Bronchial epithelial cell (primary cell): ENCODE measurements at regions not wholly inside any gene's neighbourhood (a gene's known extent, or its start where the extent isn't known, plus 50 kb on each side); places are given as distances from the start of the nearest gene placed in this dataset.
"Not testable (repeated sequence)": the region's sequence is repeated elsewhere in the genome, so short reads cannot be mapped to it uniquely, and the experiment has no call there.

Experiments used
- DNase-seq: peaks from one replicate; pipeline ENCODE4 v3.0.0-alpha.2; 2010; ENCODE audit warnings: low read depth
- FAIRE-seq: peaks from 2 replicates; lab custom pipeline; 2011; peaks lifted over from hg19 to GRCh38; lab: Jason Lieb, UNC
- H3K27me3 ChIP-seq: 2 replicates; pipeline ENCODE4 v1.5.1; 2011; ENCODE audit warnings: low read length; ENCODE audit not compliant: control insufficient read depth, insufficient read depth
- H3K36me3 ChIP-seq: 2 replicates; pipeline ENCODE4 v1.5.1; 2011; ENCODE audit warnings: low read length; ENCODE audit not compliant: control insufficient read depth, insufficient read depth
- H3K4me3 ChIP-seq: 2 replicates; pipeline ENCODE4 v1.5.1; 2011; ENCODE audit warnings: mild to moderate bottlenecking, low read depth, low read length, control low read depth
- CTCF ChIP-seq: IDR thresholded peaks from 2 replicates; pipeline ENCODE4 v1.5.1; 2011; ENCODE audit warnings: mild to moderate bottlenecking, moderate library complexity, low read length, control low read depth, inconsistent platforms; ENCODE audit not compliant: insufficient read depth, severe bottlenecking

- no peak for FAIRE-seq
- Histone ChIP-seq H3K27me3 (no peaks in the 10 kb centered on the region), H3K36me3 (no peaks in the 10 kb centered on the region), H3K4me3 (no peak overlapping the region)
- no peak for DNase-seq
- no peak for TF ChIP-seq CTCF
Measured at GRCh38 chr20:54346276-54346675, 129.1 kb upstream of the DOK5 start.

GRCh38 chr20:54347166-54347833 is 128.1 kb upstream of the DOK5 start:
- TF ChIP-seq CTCF, result no peak
- FAIRE-seq, result no peak

GRCh38 chr20:54350415-54350814 is 125.0 kb upstream of the DOK5 start:
- no peaks in the 10 kb centered on the region for H3K27me3 ChIP-seq
- H3K4me3 ChIP-seq, result no peak overlapping the region
- no peaks in the 10 kb centered on the region for H3K36me3 ChIP-seq
- no peak for FAIRE-seq
- DNase-seq, result no peak
- no peak for TF ChIP-seq CTCF

More at GRCh38 chr20:54347166-54347833, 128.1 kb upstream of the DOK5 start:
- Histone ChIP-seq H3K36me3 (no peaks in the 10 kb centered on the region), H3K4me3 (no peak overlapping the region), H3K27me3 (no peaks in the 10 kb centered on the region)
- DNase-seq, result no peak

- Histone ChIP-seq H3K27me3 (no peaks in the 10 kb centered on the region), H3K4me3 (no peak overlapping the region), H3K36me3 (no peaks in the 10 kb centered on the region)
- DNase-seq, result no peak
- no peak for FAIRE-seq
- TF ChIP-seq CTCF, result no peak
Measured at GRCh38 chr20:54351371-54352136, 123.8 kb upstream of the DOK5 start.

- DNase-seq, H3K4me3 ChIP-seq, FAIRE-seq, H3K36me3 ChIP-seq, H3K27me3 ChIP-seq: not testable (repeated sequence)
Measured at GRCh38 chr20:54352541-54352940, 122.9 kb upstream of the DOK5 start.

GRCh38 chr20:54353292-54353691 is 122.1 kb upstream of the DOK5 start:
- Histone ChIP-seq H3K4me3 (no peak overlapping the region), H3K27me3 (no peaks in the 10 kb centered on the region), H3K36me3 (no peaks in the 10 kb centered on the region)
- TF ChIP-seq CTCF, result no peak
- FAIRE-seq (no peak), DNase-seq (no peak)
